SH-SY5Y (cell line): ENCODE measurements at regions not wholly inside any gene's neighbourhood (a gene's known extent, or its start where the extent isn't known, plus 50 kb on each side); places are given as distances from the start of the nearest gene placed in this dataset.

Source experiments
- GATA2 ChIP-seq: IDR thresholded peaks from 2 replicates; pipeline ENCODE4 v1.6.1; 2011; ENCODE audit warnings: mild to moderate bottlenecking, low read depth, low read length
- GATA3 ChIP-seq: IDR thresholded peaks from 2 replicates; pipeline ENCODE4 v1.6.1; 2011; ENCODE audit warnings: low read depth, mild to moderate bottlenecking, low read length, moderate library complexity

DNA sequence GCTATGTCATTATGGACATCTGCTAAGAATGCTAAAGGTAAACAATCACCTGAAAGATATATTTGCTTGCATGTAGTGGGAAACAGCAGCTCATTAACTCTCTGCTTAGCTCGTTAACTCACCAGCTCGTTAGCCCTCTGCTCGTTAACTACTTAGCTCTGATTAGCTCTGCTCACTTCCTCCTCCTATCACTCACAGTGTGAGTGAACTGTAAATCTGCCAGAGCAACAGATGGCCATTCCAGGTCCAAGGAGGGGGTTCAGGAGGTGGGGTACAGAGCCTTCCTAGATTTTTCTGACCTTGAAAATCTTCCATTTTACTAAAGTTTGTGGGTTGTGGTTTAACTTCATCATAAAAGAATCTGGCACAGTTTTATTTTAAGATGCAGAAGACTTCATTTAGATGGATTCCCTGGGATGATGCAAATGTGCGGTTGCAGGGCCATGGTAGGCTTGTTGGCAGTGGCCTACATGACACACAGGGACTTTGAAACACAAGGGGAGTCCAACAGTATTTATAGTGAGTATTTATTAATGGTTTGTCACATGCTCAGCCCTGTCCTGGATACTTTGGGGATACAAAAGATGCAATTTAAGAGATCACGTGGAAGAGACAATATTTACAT, 1633.7 kb upstream of the CELF4 start:
- TF ChIP-seq GATA2: no peak
- TF ChIP-seq GATA3: no peak
